H1 (cell line): ENCODE measurements at regions not wholly inside any gene's neighbourhood (a gene's known extent, or its start where the extent isn't known, plus 50 kb on each side); places are given as distances from the start of the nearest gene placed in this dataset.
A peak's percentile ranks its signal among the peaks of the same experiment; 100 is the strongest.

Source experiments
- CTCF ChIA-PET: fragments of 300-600 bp; sonication (Branson Sonifier 250); formaldehyde crosslinking; loops from one replicate; lab custom pipeline; 2021; ENCODE audit not compliant: partially characterized antibody; lab: Charles Lee
- POLR2A ChIA-PET: fragments of 300-600 bp; sonication (Branson Sonifier 250); formaldehyde crosslinking; loops from one replicate; lab custom pipeline; 2021; ENCODE audit warnings: inconsistent platforms; ENCODE audit not compliant: partially characterized antibody; lab: Charles Lee
- DNase-seq, 2 experiments: peaks; one replicate each; pipeline versions ENCODE4 v3.0.0 to v3.0.0-alpha.2; 2010 to 2022; ENCODE audit warnings: low spot score in 2 of 2, low read depth in 1 of 2, mixed read lengths in 1 of 2
- FAIRE-seq: peaks from 2 replicates; lab custom pipeline; 2011; peaks lifted over from hg19 to GRCh38; lab: Jason Lieb, UNC
- H2AFZ ChIP-seq: 2 replicates; pipeline ENCODE4 v1.8.1; 2012; ENCODE audit warnings: low read length, inconsistent platforms
- H2AK5ac ChIP-seq: 2 replicates; pipeline ENCODE4 v1.6.1; 2013; ENCODE audit warnings: low read depth, low read length
- H2BK120ac ChIP-seq: replicated peaks from 2 replicates; pipeline ENCODE3; 2013; ENCODE audit warnings: low read depth, low read length, inconsistent platforms
- H2BK12ac ChIP-seq: 2 replicates; pipeline ENCODE4 v1.6.1; 2013; ENCODE audit warnings: low read depth, low read length
- H2BK15ac ChIP-seq: 2 replicates; pipeline ENCODE4 v1.6.1; 2013; ENCODE audit warnings: low read length
- H2BK20ac ChIP-seq: 2 replicates; pipeline ENCODE4 v1.6.1; 2013; ENCODE audit warnings: low read length
- H2BK5ac ChIP-seq: 2 replicates; pipeline ENCODE4 v1.6.1; 2013; ENCODE audit warnings: low read depth, low read length
- H3K14ac ChIP-seq: 2 replicates; pipeline ENCODE4 v1.6.1; 2013; ENCODE audit warnings: inconsistent platforms; ENCODE audit not compliant: insufficient read length
- H3K18ac ChIP-seq: 2 replicates; pipeline ENCODE4 v1.6.1; 2013; ENCODE audit warnings: low read length; ENCODE audit errors: extremely low read depth
- H3K23ac ChIP-seq: 2 replicates; pipeline ENCODE4 v1.6.1; 2013; ENCODE audit warnings: inconsistent platforms; ENCODE audit not compliant: insufficient read length
- H3K23me2 ChIP-seq: 2 replicates; pipeline ENCODE4 v1.6.1; 2013; ENCODE audit warnings: low read depth, low read length
- H3K27ac ChIP-seq: 2 replicates; pipeline ENCODE4 v1.6.1; 2011; ENCODE audit warnings: low read depth, low read length, inconsistent platforms
- H3K27me3 ChIP-seq, 4 experiments: replicated peaks in 1 of 4; 1 replicate in 1 of 4; 2 replicates in 3 of 4; pipeline versions ENCODE4 v1.6.1 to v1.8.1; 2011 to 2013; ENCODE audit warnings: low read length in 3 of 4, mild to moderate bottlenecking in 3 of 4, inconsistent platforms in 2 of 4, mixed read lengths in 2 of 4, moderate library complexity in 1 of 4; ENCODE audit not compliant: control insufficient read depth in 3 of 4, insufficient read depth in 3 of 4; ENCODE audit errors: extremely low read depth in 1 of 4
- H3K36me3 ChIP-seq, 4 experiments: 2 replicates each; pipeline versions ENCODE4 v1.6.1 to v1.8.1; 2011 to 2013; ENCODE audit warnings: mild to moderate bottlenecking in 4 of 4, low read length in 3 of 4, moderate library complexity in 2 of 4, control low read depth in 1 of 4, inconsistent platforms in 1 of 4; ENCODE audit not compliant: insufficient read depth in 4 of 4, control insufficient read depth in 2 of 4
- H3K4ac ChIP-seq: replicated peaks from 2 replicates; pipeline ENCODE3; 2013; ENCODE audit warnings: low read length, low read depth, mixed read lengths, inconsistent platforms; ENCODE audit not compliant: insufficient read length
- H3K4me1 ChIP-seq, 4 experiments: replicated peaks in 1 of 4; 1 replicate in 1 of 4; 2 replicates in 3 of 4; pipeline versions ENCODE4 v1.6.1 to v1.8.1; 2011 to 2013; ENCODE audit warnings: low read length in 3 of 4, inconsistent platforms in 2 of 4, mixed read lengths in 1 of 4; ENCODE audit not compliant: insufficient read depth in 4 of 4, control insufficient read depth in 3 of 4
- H3K4me2 ChIP-seq, 2 experiments: 2 replicates each; pipeline versions ENCODE4 v1.6.1 to v1.8.1; 2011 to 2013; ENCODE audit warnings: low read depth in 2 of 2, low read length in 2 of 2, control low read depth in 1 of 2, inconsistent platforms in 1 of 2, mild to moderate bottlenecking in 1 of 2; ENCODE audit not compliant: insufficient read depth in 1 of 2
- H3K4me3 ChIP-seq, 4 experiments: fragments of 200-600, 300-600 bp in 1 of 4; sonication (generic), shearing (Covaris generic), sonication (Bioruptor Twin) in 1 of 4; 2 replicates each; pipeline versions ENCODE4 v1.5.1 to v1.8.1; 2011 to 2016; ENCODE audit warnings: low read length in 4 of 4, low read depth in 3 of 4, control low read depth in 2 of 4, inconsistent platforms in 2 of 4, mild to moderate bottlenecking in 2 of 4, mixed read lengths in 1 of 4, moderate library complexity in 1 of 4; ENCODE audit not compliant: insufficient read depth in 2 of 4; ENCODE audit errors: extremely low read depth in 1 of 4
- H3K56ac ChIP-seq: replicated peaks from 2 replicates; pipeline ENCODE3; 2013; ENCODE audit warnings: low read depth, mild to moderate bottlenecking, mixed read lengths, low read length, inconsistent platforms; ENCODE audit not compliant: insufficient read length
- H3K79me1 ChIP-seq: 2 replicates; pipeline ENCODE4 v1.6.1; 2013; ENCODE audit warnings: low read depth, low read length, control low read depth
- H3K79me2 ChIP-seq, 2 experiments: 2 replicates each; pipeline versions ENCODE4 v1.6.1 to v1.8.1; 2012 to 2013; ENCODE audit warnings: low read length in 2 of 2, mild to moderate bottlenecking in 2 of 2, inconsistent platforms in 1 of 2; ENCODE audit not compliant: insufficient read depth in 2 of 2, control insufficient read depth in 1 of 2
- H3K9ac ChIP-seq, 4 experiments: replicated peaks in 1 of 4; 1 replicate in 1 of 4; 2 replicates in 3 of 4; pipeline versions ENCODE4 v1.6.1 to v1.8.1; 2011 to 2013; ENCODE audit warnings: low read depth in 3 of 4, low read length in 3 of 4, control low read depth in 2 of 4, mild to moderate bottlenecking in 2 of 4, moderate library complexity in 2 of 4, inconsistent platforms in 1 of 4; ENCODE audit errors: extremely low read depth in 1 of 4
- H3K9me3 ChIP-seq, 2 experiments: 2 replicates each; pipeline versions ENCODE4 v1.6.1 to v1.8.1; 2012 to 2013; ENCODE audit warnings: mild to moderate bottlenecking in 2 of 2, moderate library complexity in 2 of 2, control low read depth in 1 of 2, inconsistent platforms in 1 of 2, low read depth in 1 of 2, low read length in 1 of 2, mixed read lengths in 1 of 2; ENCODE audit not compliant: insufficient read depth in 2 of 2
- H4K20me1 ChIP-seq, 2 experiments: replicated peaks in 1 of 2; 2 replicates each; pipeline versions ENCODE3 to v1.8.1; 2011 to 2013; ENCODE audit warnings: inconsistent platforms in 2 of 2, low read length in 2 of 2, mild to moderate bottlenecking in 1 of 2; ENCODE audit not compliant: insufficient read depth in 2 of 2, control insufficient read depth in 1 of 2
- H4K5ac ChIP-seq: 2 replicates; pipeline ENCODE4 v1.6.1; 2013; ENCODE audit warnings: low read length, low read depth, mixed read lengths, inconsistent platforms; ENCODE audit not compliant: insufficient read length
- H4K8ac ChIP-seq: 2 replicates; pipeline ENCODE4 v1.8.0; 2013; ENCODE audit warnings: mild to moderate bottlenecking, moderate library complexity, low read length, inconsistent platforms; ENCODE audit not compliant: insufficient read depth; ENCODE audit errors: extremely low read depth
- H4K91ac ChIP-seq: replicated peaks from 2 replicates; pipeline ENCODE3; 2013; ENCODE audit warnings: low read length, mixed read lengths, inconsistent platforms; ENCODE audit not compliant: insufficient read length
- E2F6 ChIP-seq: IDR thresholded peaks from 2 replicates; pipeline ENCODE4 v1.6.1; 2012; ENCODE audit warnings: inconsistent platforms
- EP300 ChIP-seq, 2 experiments: IDR thresholded peaks; 1 replicate in 1 of 2; 2 replicates in 1 of 2; pipeline ENCODE4 v1.6.1; 2011 to 2012; ENCODE audit warnings: low read depth in 2 of 2, low read length in 2 of 2, mild to moderate bottlenecking in 2 of 2, borderline replicate concordance in 1 of 2, inconsistent platforms in 1 of 2, moderate library complexity in 1 of 2
- SP4 ChIP-seq: IDR thresholded peaks from 2 replicates; pipeline ENCODE4 v1.6.1; 2012; ENCODE audit warnings: low read length, inconsistent platforms
- WGBS, 2 experiments: shearing (Covaris generic) in 1 of 2; methylation state at CpG; one replicate each; pipeline versions ENCODE4 v1.1.6 to v1.1.7; 2013 to 2015; ENCODE audit warnings: low lambda C conversion rate in 2 of 2, mixed read lengths in 2 of 2, inconsistent platforms in 1 of 2, low coverage in 1 of 2, missing lambda C conversion rate in 1 of 2; ENCODE audit not compliant: insufficient replicate concordance in 2 of 2, insufficient coverage in 1 of 2, insufficient read length in 1 of 2; ENCODE audit errors: extremely low coverage in 1 of 2, missing lambda C conversion rate in 1 of 2; 5-methylcytosine and 5-hydroxymethylcytosine counted together

- Histone ChIP-seq H3K18ac (no peak overlapping the region), H3K23ac (no peak overlapping the region), H2AK5ac (no peak overlapping the region), H4K20me1 (no peaks in the 10 kb centered on the region), H2BK12ac (no peak overlapping the region), H3K79me2 (no peaks in the 10 kb centered on the region), H3K4me2 (0 out of 4 replicates have a peak overlapping the region, but pooled peaks of 1 of the 2 experiments have one; percentile 11), H2BK5ac (no peak overlapping the region), H3K56ac (no peak overlapping the region), H3K79me1 (no peaks in the 10 kb centered on the region), H3K9me3 (no peaks in the 10 kb centered on the region), H3K4me1 (peaks cover 0 to 8% (median 4%) of the 10 kb centered on the region in 4 experiments; a peak in 3 of 7 replicates), H2BK120ac (no peak overlapping the region), H2BK20ac (no peak overlapping the region), H3K36me3 (no peaks in the 10 kb centered on the region), H3K27ac (no peak overlapping the region), H3K9ac (no peak overlapping the region), H4K91ac (no peak overlapping the region), H4K5ac (no peak overlapping the region), H2AFZ (0 out of 2 replicates have a peak overlapping the region, but pooled peaks have one; percentile 84), H4K8ac (no peak overlapping the region), H3K23me2 (no peaks in the 10 kb centered on the region), H3K27me3 (no peaks in the 10 kb centered on the region), H3K14ac (no peak overlapping the region), H2BK15ac (no peak overlapping the region), H3K4me3 (no peak overlapping the region), H3K4ac (no peak overlapping the region)
- POLR2A ChIA-PET: no interaction called here
- no peak for TF ChIP-seq SP4
- TF ChIP-seq EP300 (IDR thresholded peaks at IDR 0.05; ENCODE audit: borderline replicate concordance in 1 of 2, low read depth in 2 of 2, low read length in 2 of 2): no peak
- TF ChIP-seq E2F6: no peak
- 24% methylated on average over 2 of the region's 2 CpGs; no CpG with 5 or more reads in 1 of the 2 experiments for WGBS, 2 experiments
- DNase-seq: no peak
- CTCF ChIA-PET: no interaction called here
- peak; percentile 45 for FAIRE-seq
Measured at GRCh38 chr3:153852355-153852754, 268.8 kb upstream of the ARHGEF26 start.
